ENCODE measurements at regions not wholly inside any gene's neighbourhood (a gene's known extent, or its start where the extent isn't known, plus 50 kb on each side); places are given as distances from the start of the nearest gene placed in this dataset.

GRCh38 chr19:14325863-14326262 is 55.4 kb upstream of the ADGRE5 start:
- TF ChIP-seq CTCF (conservative IDR thresholded peaks at IDR 0.05; ENCODE audit: low read length) (no peak), EZH2phosphoT487 (IDR thresholded peaks at IDR 0.05; ENCODE audit: borderline replicate concordance) (no peak)
